OCI-LY7 (cell line): ENCODE measurements at regions not wholly inside any gene's neighbourhood (a gene's known extent, or its start where the extent isn't known, plus 50 kb on each side); places are given as distances from the start of the nearest gene placed in this dataset.

Source experiments
- CTCF ChIP-seq: fragments of 200-600 bp; sonication (generic); conservative IDR thresholded peaks from 2 replicates; pipeline ENCODE4 v1.5.1; 2014; ENCODE audit warnings: mild to moderate bottlenecking, antibody characterized with exemption, low read length, moderate library complexity, mixed read lengths
- EZH2phosphoT487 ChIP-seq: fragments of 200-600 bp; sonication (generic); IDR thresholded peaks from 2 replicates; pipeline ENCODE4 v1.6.1; 2018; ENCODE audit warnings: low read depth, borderline replicate concordance, mild to moderate bottlenecking, mixed run types, antibody characterized with exemption, low read length, moderate library complexity, mixed read lengths

GRCh38 chr3:154981201-154981600 lies 98.9 kb upstream of the MME start:
- TF ChIP-seq CTCF (no peak), EZH2phosphoT487 (no peak)
